H1 (cell line): ENCODE measurements at regions not wholly inside any gene's neighbourhood (a gene's known extent, or its start where the extent isn't known, plus 50 kb on each side); places are given as distances from the start of the nearest gene placed in this dataset.

ENCODE experiments used
- CTCF ChIA-PET: fragments of 300-600 bp; sonication (Branson Sonifier 250); formaldehyde crosslinking; loops from one replicate; lab custom pipeline; 2021; ENCODE audit not compliant: partially characterized antibody; lab: Charles Lee
- POLR2A ChIA-PET: fragments of 300-600 bp; sonication (Branson Sonifier 250); formaldehyde crosslinking; loops from one replicate; lab custom pipeline; 2021; ENCODE audit warnings: inconsistent platforms; ENCODE audit not compliant: partially characterized antibody; lab: Charles Lee
- DNase-seq, 2 experiments: peaks; one replicate each; pipeline versions ENCODE4 v3.0.0 to v3.0.0-alpha.2; 2010 to 2022; ENCODE audit warnings: low spot score in 2 of 2, low read depth in 1 of 2, mixed read lengths in 1 of 2
- FAIRE-seq: peaks from 2 replicates; lab custom pipeline; 2011; peaks lifted over from hg19 to GRCh38; lab: Jason Lieb, UNC
- H2AFZ ChIP-seq: 2 replicates; pipeline ENCODE4 v1.8.1; 2012; ENCODE audit warnings: low read length, inconsistent platforms
- H2AK5ac ChIP-seq: 2 replicates; pipeline ENCODE4 v1.6.1; 2013; ENCODE audit warnings: low read depth, low read length
- H2BK120ac ChIP-seq: replicated peaks from 2 replicates; pipeline ENCODE3; 2013; ENCODE audit warnings: low read depth, low read length, inconsistent platforms
- H2BK12ac ChIP-seq: 2 replicates; pipeline ENCODE4 v1.6.1; 2013; ENCODE audit warnings: low read depth, low read length
- H2BK15ac ChIP-seq: 2 replicates; pipeline ENCODE4 v1.6.1; 2013; ENCODE audit warnings: low read length
- H2BK20ac ChIP-seq: 2 replicates; pipeline ENCODE4 v1.6.1; 2013; ENCODE audit warnings: low read length
- H2BK5ac ChIP-seq: 2 replicates; pipeline ENCODE4 v1.6.1; 2013; ENCODE audit warnings: low read depth, low read length
- H3K14ac ChIP-seq: 2 replicates; pipeline ENCODE4 v1.6.1; 2013; ENCODE audit warnings: inconsistent platforms; ENCODE audit not compliant: insufficient read length
- H3K18ac ChIP-seq: 2 replicates; pipeline ENCODE4 v1.6.1; 2013; ENCODE audit warnings: low read length; ENCODE audit errors: extremely low read depth
- H3K23ac ChIP-seq: 2 replicates; pipeline ENCODE4 v1.6.1; 2013; ENCODE audit warnings: inconsistent platforms; ENCODE audit not compliant: insufficient read length
- H3K23me2 ChIP-seq: 2 replicates; pipeline ENCODE4 v1.6.1; 2013; ENCODE audit warnings: low read depth, low read length
- H3K27ac ChIP-seq: 2 replicates; pipeline ENCODE4 v1.6.1; 2011; ENCODE audit warnings: low read depth, low read length, inconsistent platforms
- H3K27me3 ChIP-seq, 4 experiments: replicated peaks in 1 of 4; 1 replicate in 1 of 4; 2 replicates in 3 of 4; pipeline versions ENCODE4 v1.6.1 to v1.8.1; 2011 to 2013; ENCODE audit warnings: low read length in 3 of 4, mild to moderate bottlenecking in 3 of 4, inconsistent platforms in 2 of 4, mixed read lengths in 2 of 4, moderate library complexity in 1 of 4; ENCODE audit not compliant: control insufficient read depth in 3 of 4, insufficient read depth in 3 of 4; ENCODE audit errors: extremely low read depth in 1 of 4
- H3K36me3 ChIP-seq, 4 experiments: 2 replicates each; pipeline versions ENCODE4 v1.6.1 to v1.8.1; 2011 to 2013; ENCODE audit warnings: mild to moderate bottlenecking in 4 of 4, low read length in 3 of 4, moderate library complexity in 2 of 4, control low read depth in 1 of 4, inconsistent platforms in 1 of 4; ENCODE audit not compliant: insufficient read depth in 4 of 4, control insufficient read depth in 2 of 4
- H3K4ac ChIP-seq: replicated peaks from 2 replicates; pipeline ENCODE3; 2013; ENCODE audit warnings: low read length, low read depth, mixed read lengths, inconsistent platforms; ENCODE audit not compliant: insufficient read length
- H3K4me1 ChIP-seq, 4 experiments: replicated peaks in 1 of 4; 1 replicate in 1 of 4; 2 replicates in 3 of 4; pipeline versions ENCODE4 v1.6.1 to v1.8.1; 2011 to 2013; ENCODE audit warnings: low read length in 3 of 4, inconsistent platforms in 2 of 4, mixed read lengths in 1 of 4; ENCODE audit not compliant: insufficient read depth in 4 of 4, control insufficient read depth in 3 of 4
- H3K4me2 ChIP-seq, 2 experiments: 2 replicates each; pipeline versions ENCODE4 v1.6.1 to v1.8.1; 2011 to 2013; ENCODE audit warnings: low read depth in 2 of 2, low read length in 2 of 2, control low read depth in 1 of 2, inconsistent platforms in 1 of 2, mild to moderate bottlenecking in 1 of 2; ENCODE audit not compliant: insufficient read depth in 1 of 2
- H3K4me3 ChIP-seq, 4 experiments: fragments of 200-600, 300-600 bp in 1 of 4; sonication (generic), shearing (Covaris generic), sonication (Bioruptor Twin) in 1 of 4; 2 replicates each; pipeline versions ENCODE4 v1.5.1 to v1.8.1; 2011 to 2016; ENCODE audit warnings: low read length in 4 of 4, low read depth in 3 of 4, control low read depth in 2 of 4, inconsistent platforms in 2 of 4, mild to moderate bottlenecking in 2 of 4, mixed read lengths in 1 of 4, moderate library complexity in 1 of 4; ENCODE audit not compliant: insufficient read depth in 2 of 4; ENCODE audit errors: extremely low read depth in 1 of 4
- H3K56ac ChIP-seq: replicated peaks from 2 replicates; pipeline ENCODE3; 2013; ENCODE audit warnings: low read depth, mild to moderate bottlenecking, mixed read lengths, low read length, inconsistent platforms; ENCODE audit not compliant: insufficient read length
- H3K79me1 ChIP-seq: 2 replicates; pipeline ENCODE4 v1.6.1; 2013; ENCODE audit warnings: low read depth, low read length, control low read depth
- H3K79me2 ChIP-seq, 2 experiments: 2 replicates each; pipeline versions ENCODE4 v1.6.1 to v1.8.1; 2012 to 2013; ENCODE audit warnings: low read length in 2 of 2, mild to moderate bottlenecking in 2 of 2, inconsistent platforms in 1 of 2; ENCODE audit not compliant: insufficient read depth in 2 of 2, control insufficient read depth in 1 of 2
- H3K9ac ChIP-seq, 4 experiments: replicated peaks in 1 of 4; 1 replicate in 1 of 4; 2 replicates in 3 of 4; pipeline versions ENCODE4 v1.6.1 to v1.8.1; 2011 to 2013; ENCODE audit warnings: low read depth in 3 of 4, low read length in 3 of 4, control low read depth in 2 of 4, mild to moderate bottlenecking in 2 of 4, moderate library complexity in 2 of 4, inconsistent platforms in 1 of 4; ENCODE audit errors: extremely low read depth in 1 of 4
- H3K9me3 ChIP-seq, 2 experiments: 2 replicates each; pipeline versions ENCODE4 v1.6.1 to v1.8.1; 2012 to 2013; ENCODE audit warnings: mild to moderate bottlenecking in 2 of 2, moderate library complexity in 2 of 2, control low read depth in 1 of 2, inconsistent platforms in 1 of 2, low read depth in 1 of 2, low read length in 1 of 2, mixed read lengths in 1 of 2; ENCODE audit not compliant: insufficient read depth in 2 of 2
- H4K20me1 ChIP-seq, 2 experiments: replicated peaks in 1 of 2; 2 replicates each; pipeline versions ENCODE3 to v1.8.1; 2011 to 2013; ENCODE audit warnings: inconsistent platforms in 2 of 2, low read length in 2 of 2, mild to moderate bottlenecking in 1 of 2; ENCODE audit not compliant: insufficient read depth in 2 of 2, control insufficient read depth in 1 of 2
- H4K5ac ChIP-seq: 2 replicates; pipeline ENCODE4 v1.6.1; 2013; ENCODE audit warnings: low read length, low read depth, mixed read lengths, inconsistent platforms; ENCODE audit not compliant: insufficient read length
- H4K8ac ChIP-seq: 2 replicates; pipeline ENCODE4 v1.8.0; 2013; ENCODE audit warnings: mild to moderate bottlenecking, moderate library complexity, low read length, inconsistent platforms; ENCODE audit not compliant: insufficient read depth; ENCODE audit errors: extremely low read depth
- H4K91ac ChIP-seq: replicated peaks from 2 replicates; pipeline ENCODE3; 2013; ENCODE audit warnings: low read length, mixed read lengths, inconsistent platforms; ENCODE audit not compliant: insufficient read length
- BCL11A ChIP-seq, 2 experiments: IDR thresholded peaks; one replicate each; pipeline ENCODE4 v1.6.1; 2011; ENCODE audit warnings: low read depth in 2 of 2, low read length in 2 of 2, mild to moderate bottlenecking in 2 of 2

DNA sequence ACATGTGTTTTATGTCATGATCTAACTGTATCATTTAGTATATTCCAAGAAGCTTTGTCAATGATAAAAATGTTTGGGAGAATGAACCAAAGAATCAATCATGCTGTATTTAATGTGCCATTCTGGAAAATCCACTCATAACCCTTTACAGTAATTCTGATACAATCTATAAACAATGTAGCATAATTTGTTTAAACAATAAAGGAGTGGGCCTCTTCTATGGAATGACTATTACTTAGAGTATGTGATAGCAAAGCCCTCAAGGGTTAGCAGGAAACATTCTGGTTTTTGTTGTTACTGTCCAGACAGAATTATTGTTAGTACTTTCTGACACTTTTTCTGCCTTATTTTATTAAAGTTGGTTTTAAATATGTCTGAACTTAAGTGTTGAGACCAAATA is 1073.1 kb downstream of the SLITRK5 start:
- Histone ChIP-seq H4K5ac (no peak overlapping the region), H3K79me1 (no peaks in the 10 kb centered on the region), H2BK120ac (no peak overlapping the region), H3K27ac (no peak overlapping the region), H3K4me2 (no peak overlapping the region), H3K18ac (no peak overlapping the region), H4K91ac (no peak overlapping the region), H3K4ac (no peak overlapping the region), H3K23ac (no peak overlapping the region), H4K8ac (no peak overlapping the region), H2BK5ac (no peak overlapping the region), H2AK5ac (no peak overlapping the region), H3K79me2 (no peaks in the 10 kb centered on the region), H3K36me3 (no peaks in the 10 kb centered on the region), H3K14ac (no peak overlapping the region), H2BK20ac (no peak overlapping the region), H2BK12ac (no peak overlapping the region), H3K4me1 (no peaks in the 10 kb centered on the region), H3K9me3 (no peaks in the 10 kb centered on the region; a peak in 1 of 4 replicates), H3K56ac (no peak overlapping the region), H2AFZ (no peak overlapping the region), H2BK15ac (no peak overlapping the region), H3K9ac (no peak overlapping the region), H3K27me3 (no peaks in the 10 kb centered on the region), H4K20me1 (no peaks in the 10 kb centered on the region), H3K23me2 (no peaks in the 10 kb centered on the region), H3K4me3 (no peak overlapping the region)
- CTCF ChIA-PET = no interaction called here
- no peak for FAIRE-seq
- POLR2A ChIA-PET = no interaction called here
- TF ChIP-seq BCL11A (IDR thresholded peaks at IDR 0.05; ENCODE audit: low read depth in 2 of 2, low read length in 2 of 2) = no peak
- DNase-seq = no peak
